GM10266 (cell line): ENCODE measurements at regions not wholly inside any gene's neighbourhood (a gene's known extent, or its start where the extent isn't known, plus 50 kb on each side); places are given as distances from the start of the nearest gene placed in this dataset.

Experiments used
- DNase-seq: peaks from one replicate; pipeline ENCODE4 v3.0.0; 2012; ENCODE audit errors: extremely low spot score
- CTCF ChIP-seq: IDR thresholded peaks from 2 replicates; pipeline ENCODE4 v1.5.1; 2012; ENCODE audit warnings: mild to moderate bottlenecking, low read depth; ENCODE audit not compliant: control insufficient read depth, insufficient read depth; ENCODE audit errors: missing control alignments

GRCh38 chr9:79104216-79104615 lies 467.5 kb upstream of the TLE4 start:
- no peak for TF ChIP-seq CTCF
- no peak for DNase-seq

DNA sequence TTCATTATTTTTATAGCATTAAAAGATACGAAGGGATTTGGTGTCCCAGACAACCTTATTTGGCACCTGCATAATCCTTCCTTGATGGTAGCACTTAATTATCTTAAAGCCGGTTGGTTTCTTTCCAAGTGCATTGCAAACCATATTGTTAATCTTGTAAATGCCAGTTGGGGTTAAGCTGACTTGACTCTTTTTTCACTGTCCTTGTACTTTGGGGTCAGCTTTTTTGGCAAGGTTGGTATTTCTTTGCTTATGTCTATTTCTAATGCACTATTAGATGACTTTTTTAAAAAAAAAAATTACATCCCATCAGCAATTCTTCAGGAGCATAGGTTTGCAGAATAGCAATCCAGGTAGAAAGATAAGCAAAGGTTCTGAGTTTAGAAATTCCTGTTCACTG lies 466.8 kb upstream of the TLE4 start:
- no peak for DNase-seq
- no peak for TF ChIP-seq CTCF

DNA sequence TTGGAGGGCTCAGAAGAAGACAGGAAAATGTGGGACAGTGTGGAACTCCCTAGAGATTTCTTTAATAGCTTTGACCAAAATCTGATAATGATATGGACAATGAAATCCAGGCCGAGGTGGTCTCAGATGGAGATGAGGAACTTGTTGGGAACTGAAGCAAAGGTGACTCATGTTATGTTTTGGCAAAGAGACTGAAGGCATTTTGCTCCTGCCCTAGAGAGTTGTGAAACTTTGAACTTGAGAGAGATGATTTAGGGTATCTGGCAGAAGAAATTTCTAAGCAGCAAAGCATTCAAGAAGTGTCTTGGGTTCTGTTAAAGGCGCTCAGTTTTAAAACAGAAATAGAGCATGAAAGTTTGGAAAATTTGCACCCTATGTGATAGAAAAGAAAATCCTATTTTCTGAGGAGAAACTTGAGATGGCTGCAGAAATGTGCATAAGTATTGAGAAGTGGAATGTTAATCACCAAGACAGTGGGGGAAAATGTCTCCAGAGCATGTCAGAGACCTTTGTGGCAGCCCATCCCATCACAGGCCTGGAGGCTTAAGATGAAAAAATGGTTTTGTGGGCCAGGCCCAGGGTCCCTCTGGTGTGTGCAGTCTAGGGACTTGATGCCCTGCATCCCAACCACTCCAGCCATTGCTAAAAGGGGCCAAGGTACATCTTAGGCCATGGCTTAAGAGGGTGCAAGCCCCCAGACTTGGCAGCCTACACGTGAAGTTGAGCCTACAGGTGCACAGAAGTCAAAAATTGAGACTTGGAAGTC lies 463.7 kb upstream of the TLE4 start:
- TF ChIP-seq CTCF, result no peak
- no peak for DNase-seq

DNA sequence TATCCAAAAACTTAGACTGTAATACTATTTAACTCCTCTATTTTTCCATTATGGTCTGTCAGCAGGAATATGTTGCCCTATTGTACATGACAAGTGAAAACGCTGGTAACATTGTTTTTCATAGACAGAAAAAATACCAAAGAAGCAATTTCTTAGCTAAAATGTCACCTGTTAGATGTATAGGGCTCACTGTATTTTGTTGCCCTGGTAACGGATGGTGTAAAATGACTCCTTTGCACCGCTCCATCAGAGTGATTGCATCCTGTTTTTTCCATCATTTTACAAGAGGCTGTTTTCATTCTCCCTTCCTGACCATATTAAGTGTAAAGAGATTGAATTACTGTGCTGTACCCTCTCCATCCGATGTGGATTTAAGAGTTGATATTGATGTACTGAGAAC lies 460.1 kb upstream of the TLE4 start:
- DNase-seq, result no peak
- no peak for TF ChIP-seq CTCF

DNA sequence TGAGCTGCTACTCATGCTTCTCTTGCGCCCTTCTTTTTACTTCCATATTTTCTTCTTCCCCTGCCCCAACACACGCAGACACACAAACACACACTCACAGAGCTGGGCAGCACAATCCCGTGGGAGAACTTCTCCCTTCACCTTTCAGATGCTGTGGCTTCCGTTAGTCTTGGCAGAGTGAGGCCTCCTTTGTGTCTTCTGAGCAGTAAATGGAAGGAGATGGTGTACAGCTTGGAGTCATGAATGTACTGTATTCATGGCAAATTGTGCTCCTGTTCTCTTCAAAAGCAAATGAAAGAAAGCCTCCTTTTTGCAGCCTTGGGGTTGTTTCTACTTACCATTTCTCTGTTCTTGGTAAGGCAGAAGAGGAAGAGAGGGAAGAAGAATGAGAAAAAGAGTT lies 456.6 kb upstream of the TLE4 start:
- no peak for DNase-seq
- TF ChIP-seq CTCF, result no peak

GRCh38 chr9:79116041-79116440 lies 455.7 kb upstream of the TLE4 start:
- TF ChIP-seq CTCF, result no peak
- DNase-seq, result no peak

GRCh38 chr9:79116709-79117108 lies 455.1 kb upstream of the TLE4 start:
- DNase-seq, result no peak
- no peak for TF ChIP-seq CTCF
